WTC11 (cell line): ENCODE measurements at regions not wholly inside any gene's neighbourhood (a gene's known extent, or its start where the extent isn't known, plus 50 kb on each side); places are given as distances from the start of the nearest gene placed in this dataset.

Experiments used
- ATAC-seq: fragments of 200-7000 bp; cut with Tn5 transposase; 2 replicates; pipeline ENCODE4 v1.10.0; 2021; ENCODE audit warnings: mild to moderate bottlenecking, moderate library complexity
- CTCF ChIA-PET: fragments of 300-600 bp; sonication (Branson Sonifier 250); formaldehyde crosslinking; loops from one replicate; lab custom pipeline; 2021; ENCODE audit warnings: antibody characterized with exemption; lab: Charles Lee
- POLR2A ChIA-PET: fragments of 350-600 bp; sonication (Branson Sonifier 250); formaldehyde crosslinking; loops from one replicate; lab custom pipeline; 2021; ENCODE audit warnings: antibody characterized with exemption; lab: Charles Lee
- DNase-seq: peaks from one replicate; pipeline ENCODE4 v3.0.0; 2021; ENCODE audit warnings: low spot score
- H3K27ac Mint-ChIP-seq: 2 replicates; pipeline ENCODE4 v1.8.0; 2021; ENCODE audit warnings: mixed read lengths
- H3K27me3 Mint-ChIP-seq: 2 replicates; pipeline ENCODE4 v1.8.0; 2021; ENCODE audit warnings: low read depth, mild to moderate bottlenecking, moderate library complexity, mixed read lengths
- H3K36me3 Mint-ChIP-seq: 2 replicates; pipeline ENCODE4 v1.8.0; 2021; ENCODE audit warnings: mixed read lengths
- H3K4me1 Mint-ChIP-seq: 2 replicates; pipeline ENCODE4 v1.8.0; 2022; ENCODE audit warnings: mixed read lengths
- H3K4me3 Mint-ChIP-seq: 2 replicates; pipeline ENCODE4 v1.8.0; 2021; ENCODE audit warnings: mild to moderate bottlenecking, moderate library complexity, mixed read lengths
- H3K9me3 Mint-ChIP-seq: 2 replicates; pipeline ENCODE4 v1.8.0; 2021; ENCODE audit warnings: mixed read lengths
- ELF4 ChIP-seq: sonication (generic); formaldehyde crosslinking; IDR thresholded peaks from 2 replicates; pipeline ENCODE4 v1.8.1; 2022; ENCODE audit warnings: low read depth, mild to moderate bottlenecking, moderate library complexity, missing genetic modification reagents
- EMX1 ChIP-seq: fragments of 250-450 bp; sonication (Bioruptor Pico); IDR thresholded peaks from 2 replicates; pipeline ENCODE4 v1.8.0; 2021; ENCODE audit warnings: mild to moderate bottlenecking
- GRHL2 ChIP-seq: fragments of 250-450 bp; sonication (Bioruptor Pico); IDR thresholded peaks from 2 replicates; pipeline ENCODE4 v1.8.0; 2022; ENCODE audit warnings: mild to moderate bottlenecking, moderate library complexity; ENCODE audit not compliant: insufficient replicate concordance, severe bottlenecking
- JAZF1 ChIP-seq: fragments of 250-450 bp; sonication (Bioruptor Pico); IDR thresholded peaks from 2 replicates; pipeline ENCODE4 v1.9.0; 2021; ENCODE audit warnings: moderate library complexity, mild to moderate bottlenecking, inconsistent platforms
- MXD4 ChIP-seq: fragments of 250-450 bp; sonication (Bioruptor Pico); IDR thresholded peaks from 2 replicates; pipeline ENCODE4 v1.8.0; 2021; ENCODE audit warnings: mild to moderate bottlenecking, moderate library complexity, borderline replicate concordance
- NFYB ChIP-seq: sonication (generic); formaldehyde crosslinking; conservative IDR thresholded peaks from 2 replicates; pipeline ENCODE4 v1.8.0; 2022; ENCODE audit warnings: low read depth, missing genetic modification reagents
- NR1H2 ChIP-seq: sonication (generic); formaldehyde crosslinking; IDR thresholded peaks from 2 replicates; pipeline ENCODE4 v1.9.0; 2021; ENCODE audit warnings: mild to moderate bottlenecking, moderate library complexity, missing genetic modification reagents
- PRRX2 ChIP-seq: fragments of 250-450 bp; sonication (Bioruptor Pico); IDR thresholded peaks from 2 replicates; pipeline ENCODE4 v1.8.0; 2021; ENCODE audit warnings: mild to moderate bottlenecking
- RELA ChIP-seq: sonication (generic); formaldehyde crosslinking; IDR thresholded peaks from 2 replicates; pipeline ENCODE4 v1.8.1; 2022; ENCODE audit warnings: missing genetic modification reagents, mild to moderate bottlenecking, borderline replicate concordance
- RORB ChIP-seq: fragments of 250-450 bp; sonication (Bioruptor Pico); IDR thresholded peaks from 2 replicates; pipeline ENCODE4 v1.9.0; 2021; ENCODE audit warnings: mild to moderate bottlenecking
- TEAD1 ChIP-seq: sonication (generic); formaldehyde crosslinking; IDR thresholded peaks from 2 replicates; pipeline ENCODE4 v1.8.0; 2022; ENCODE audit warnings: mild to moderate bottlenecking, missing genetic modification reagents
- TEAD4 ChIP-seq: sonication (generic); formaldehyde crosslinking; IDR thresholded peaks from 2 replicates; pipeline ENCODE4 v1.8.0; 2022; ENCODE audit warnings: mild to moderate bottlenecking, missing genetic modification reagents
- ZNF232 ChIP-seq: sonication (generic); formaldehyde crosslinking; IDR thresholded peaks from 2 replicates; pipeline ENCODE4 v1.8.0; 2022; ENCODE audit warnings: mild to moderate bottlenecking, missing genetic modification reagents
- ZNF263 ChIP-seq: sonication (generic); formaldehyde crosslinking; IDR thresholded peaks from 2 replicates; pipeline ENCODE4 v1.8.1; 2022; ENCODE audit warnings: low read depth, mild to moderate bottlenecking, moderate library complexity, missing genetic modification reagents
- TF ChIP-seq, protein P1 (sequence below): sonication (generic); formaldehyde crosslinking; IDR thresholded peaks from 2 replicates; pipeline ENCODE4 v1.8.0; 2022; ENCODE audit warnings: mild to moderate bottlenecking, missing genetic modification reagents
- TF ChIP-seq, protein P2 (sequence below): sonication (generic); formaldehyde crosslinking; IDR thresholded peaks from 2 replicates; pipeline ENCODE4 v1.8.1; 2023; ENCODE audit warnings: mild to moderate bottlenecking, moderate library complexity, missing genetic modification reagents
- TF ChIP-seq, protein P3 (sequence below): fragments of 250-450 bp; sonication (Bioruptor Pico); IDR thresholded peaks from 2 replicates; pipeline ENCODE4 v1.9.0; 2021; ENCODE audit warnings: moderate library complexity, mild to moderate bottlenecking, inconsistent platforms, borderline replicate concordance
- TF ChIP-seq, protein P4 (sequence below): fragments of 250-450 bp; sonication (Bioruptor Pico); IDR thresholded peaks from 2 replicates; pipeline ENCODE4 v2.1.2; 2022; ENCODE audit warnings: mild to moderate bottlenecking, moderate library complexity
- TF ChIP-seq, protein P5 (sequence below): sonication (generic); formaldehyde crosslinking; IDR thresholded peaks from 2 replicates; pipeline ENCODE4 v1.8.0; 2022; ENCODE audit warnings: mild to moderate bottlenecking, missing genetic modification reagents
- TF ChIP-seq, protein P6 (sequence below): sonication (generic); formaldehyde crosslinking; IDR thresholded peaks from 2 replicates; pipeline ENCODE4 v1.8.0; 2023; ENCODE audit warnings: missing genetic modification reagents, mild to moderate bottlenecking, borderline replicate concordance
- TF ChIP-seq, protein P7 (sequence below): fragments of 250-450 bp; sonication (Bioruptor Pico); conservative IDR thresholded peaks from 2 replicates; pipeline ENCODE4 v1.9.0; 2021; ENCODE audit warnings: mild to moderate bottlenecking

DNA sequence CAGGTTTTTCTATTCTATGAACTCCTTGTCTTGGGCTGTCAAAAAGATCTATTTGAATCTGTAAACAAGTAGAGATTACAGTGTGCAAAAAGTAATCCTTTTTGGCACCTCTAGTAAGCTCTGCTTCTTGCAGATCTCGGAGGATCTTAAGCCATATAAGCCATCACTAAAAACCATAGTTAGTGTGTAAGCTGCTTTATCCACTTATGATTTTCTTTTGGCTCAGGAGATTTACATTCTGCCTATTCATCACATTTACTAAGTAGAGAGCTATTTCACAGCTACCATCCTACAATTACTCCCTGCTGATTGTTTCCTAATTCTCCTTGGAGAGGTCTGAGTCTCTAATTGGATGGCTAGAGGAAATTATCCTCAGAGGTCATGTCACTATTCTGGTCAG lies 385.7 kb downstream of the AASDHPPT start:
- H3K27ac Mint-ChIP-seq, result no peak overlapping the region
- peaks cover 27% of the 10 kb centered on the region for H3K4me1 Mint-ChIP-seq

DNA sequence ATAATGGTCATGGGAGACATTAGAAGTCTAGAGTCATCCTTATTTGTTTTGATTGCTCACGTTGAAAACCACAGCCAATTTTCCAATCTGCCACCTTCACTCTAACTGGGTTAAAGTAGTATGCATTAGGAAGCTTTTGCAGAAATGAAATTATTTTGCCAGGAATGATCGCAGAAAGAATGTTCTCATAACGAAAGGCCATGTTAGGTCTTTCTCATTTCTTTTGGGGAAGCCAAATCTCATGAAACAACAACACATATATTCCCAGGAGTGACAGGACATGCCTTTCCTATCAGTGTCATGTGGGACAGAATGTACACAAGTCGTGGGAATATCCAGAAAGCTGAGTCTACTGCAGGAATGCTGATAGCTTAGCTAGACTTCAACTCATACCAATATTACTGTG lies 386.3 kb downstream of the AASDHPPT start:
- ATAC-seq (no peak), DNase-seq (no peak)
- Mint-ChIP-seq H3K36me3 (no peaks in the 10 kb centered on the region), H3K9me3 (no peaks in the 10 kb centered on the region), H3K27me3 (no peaks in the 10 kb centered on the region), H3K27ac (no peak overlapping the region), H3K4me1 (peaks cover 27% of the 10 kb centered on the region), H3K4me3 (no peak overlapping the region)
- ChIA-PET CTCF (no interaction called here), POLR2A (no interaction called here)
- TF ChIP-seq EMX1 (CRISPR knock-in tag) (no peak), ELF4 (CRISPR knock-in tag) (no peak), GRHL2 (CRISPR knock-in tag) (no peak), ZNF232 (CRISPR knock-in tag) (no peak), MXD4 (CRISPR knock-in tag) (no peak)
- TF ChIP-seq, protein P1, sequence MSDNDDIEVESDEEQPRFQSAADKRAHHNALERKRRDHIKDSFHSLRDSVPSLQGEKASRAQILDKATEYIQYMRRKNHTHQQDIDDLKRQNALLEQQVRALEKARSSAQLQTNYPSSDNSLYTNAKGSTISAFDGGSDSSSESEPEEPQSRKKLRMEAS (CRISPR knock-in tag), result no peak

More for the DNA sequence above, 385.7 kb downstream of the AASDHPPT start:
- ChIA-PET POLR2A (no interaction called here), CTCF (no interaction called here)
- ATAC-seq (no peak), DNase-seq (no peak)
- Mint-ChIP-seq H3K36me3 (no peaks in the 10 kb centered on the region), H3K4me3 (no peak overlapping the region), H3K9me3 (no peaks in the 10 kb centered on the region), H3K27me3 (no peaks in the 10 kb centered on the region)
- TF ChIP-seq, protein P2, sequence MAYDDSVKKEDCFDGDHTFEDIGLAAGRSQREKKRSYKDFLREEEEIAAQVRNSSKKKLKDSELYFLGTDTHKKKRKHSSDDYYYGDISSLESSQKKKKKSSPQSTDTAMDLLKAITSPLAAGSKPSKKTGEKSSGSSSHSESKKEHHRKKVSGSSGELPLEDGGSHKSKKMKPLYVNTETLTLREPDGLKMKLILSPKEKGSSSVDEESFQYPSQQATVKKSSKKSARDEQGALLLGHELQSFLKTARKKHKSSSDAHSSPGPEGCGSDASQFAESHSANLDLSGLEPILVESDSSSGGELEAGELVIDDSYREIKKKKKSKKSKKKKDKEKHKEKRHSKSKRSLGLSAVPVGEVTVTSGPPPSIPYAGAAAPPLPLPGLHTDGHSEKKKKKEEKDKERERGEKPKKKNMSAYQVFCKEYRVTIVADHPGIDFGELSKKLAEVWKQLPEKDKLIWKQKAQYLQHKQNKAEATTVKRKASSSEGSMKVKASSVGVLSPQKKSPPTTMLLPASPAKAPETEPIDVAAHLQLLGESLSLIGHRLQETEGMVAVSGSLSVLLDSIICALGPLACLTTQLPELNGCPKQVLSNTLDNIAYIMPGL (CRISPR knock-in tag), result no peak
- TF ChIP-seq, protein P3, sequence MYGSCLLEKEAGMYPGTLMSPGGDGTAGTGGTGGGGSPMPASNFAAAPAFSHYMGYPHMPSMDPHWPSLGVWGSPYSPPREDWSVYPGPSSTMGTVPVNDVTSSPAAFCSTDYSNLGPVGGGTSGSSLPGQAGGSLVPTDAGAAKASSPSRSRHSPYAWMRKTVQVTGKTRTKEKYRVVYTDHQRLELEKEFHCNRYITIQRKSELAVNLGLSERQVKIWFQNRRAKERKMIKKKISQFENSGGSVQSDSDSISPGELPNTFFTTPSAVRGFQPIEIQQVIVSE (CRISPR knock-in tag), result no peak
- TF ChIP-seq, protein P1 (CRISPR knock-in tag), result no peak
- TF ChIP-seq GRHL2 (CRISPR knock-in tag), result no peak
- no peak for TF ChIP-seq TEAD1 (CRISPR knock-in tag)
- no peak for TF ChIP-seq NFYB
- TF ChIP-seq, protein P4, sequence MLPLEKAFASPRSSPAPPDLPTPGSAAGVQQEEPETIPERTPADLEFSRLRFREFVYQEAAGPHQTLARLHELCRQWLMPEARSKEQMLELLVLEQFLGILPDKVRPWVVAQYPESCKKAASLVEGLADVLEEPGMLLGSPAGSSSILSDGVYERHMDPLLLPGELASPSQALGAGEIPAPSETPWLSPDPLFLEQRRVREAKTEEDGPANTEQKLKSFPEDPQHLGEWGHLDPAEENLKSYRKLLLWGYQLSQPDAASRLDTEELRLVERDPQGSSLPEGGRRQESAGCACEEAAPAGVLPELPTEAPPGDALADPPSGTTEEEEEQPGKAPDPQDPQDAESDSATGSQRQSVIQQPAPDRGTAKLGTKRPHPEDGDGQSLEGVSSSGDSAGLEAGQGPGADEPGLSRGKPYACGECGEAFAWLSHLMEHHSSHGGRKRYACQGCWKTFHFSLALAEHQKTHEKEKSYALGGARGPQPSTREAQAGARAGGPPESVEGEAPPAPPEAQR, result no peak
- no peak for TF ChIP-seq NR1H2 (CRISPR knock-in tag)
- TF ChIP-seq TEAD4 (CRISPR knock-in tag), result no peak
- TF ChIP-seq RORB (CRISPR knock-in tag), result no peak
- no peak for TF ChIP-seq JAZF1
- no peak for TF ChIP-seq PRRX2 (CRISPR knock-in tag)

DNA sequence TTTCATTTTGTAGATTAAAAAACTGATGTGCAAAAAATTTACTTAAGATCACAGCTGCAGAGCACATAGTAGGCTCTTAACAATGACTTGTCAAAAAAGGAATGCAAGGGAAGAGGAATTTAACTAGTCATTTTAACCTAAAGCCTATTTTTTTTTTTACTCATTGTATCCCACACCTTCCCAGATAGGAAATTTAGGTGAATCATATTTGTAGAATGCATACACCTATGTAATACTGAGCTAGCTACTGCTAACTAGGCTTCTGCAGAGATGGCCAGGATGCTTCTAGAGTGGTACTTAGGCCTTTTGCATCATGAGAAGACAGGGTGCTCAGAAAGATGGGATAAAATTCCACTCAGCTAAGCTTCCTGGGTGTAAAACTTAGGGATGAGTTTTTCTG lies 387.3 kb downstream of the AASDHPPT start:
- ATAC-seq (no peak), DNase-seq (no peak)
- Mint-ChIP-seq H3K4me3 (no peak overlapping the region), H3K36me3 (no peaks in the 10 kb centered on the region), H3K27me3 (no peaks in the 10 kb centered on the region), H3K27ac (no peak overlapping the region), H3K9me3 (no peaks in the 10 kb centered on the region), H3K4me1 (peaks cover 27% of the 10 kb centered on the region)
- TF ChIP-seq, protein P5, sequence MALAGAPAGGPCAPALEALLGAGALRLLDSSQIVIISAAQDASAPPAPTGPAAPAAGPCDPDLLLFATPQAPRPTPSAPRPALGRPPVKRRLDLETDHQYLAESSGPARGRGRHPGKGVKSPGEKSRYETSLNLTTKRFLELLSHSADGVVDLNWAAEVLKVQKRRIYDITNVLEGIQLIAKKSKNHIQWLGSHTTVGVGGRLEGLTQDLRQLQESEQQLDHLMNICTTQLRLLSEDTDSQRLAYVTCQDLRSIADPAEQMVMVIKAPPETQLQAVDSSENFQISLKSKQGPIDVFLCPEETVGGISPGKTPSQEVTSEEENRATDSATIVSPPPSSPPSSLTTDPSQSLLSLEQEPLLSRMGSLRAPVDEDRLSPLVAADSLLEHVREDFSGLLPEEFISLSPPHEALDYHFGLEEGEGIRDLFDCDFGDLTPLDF (CRISPR knock-in tag), result no peak
- TF ChIP-seq ZNF263 (CRISPR knock-in tag) (no peak), RELA (no peak)
- TF ChIP-seq, protein P6, sequence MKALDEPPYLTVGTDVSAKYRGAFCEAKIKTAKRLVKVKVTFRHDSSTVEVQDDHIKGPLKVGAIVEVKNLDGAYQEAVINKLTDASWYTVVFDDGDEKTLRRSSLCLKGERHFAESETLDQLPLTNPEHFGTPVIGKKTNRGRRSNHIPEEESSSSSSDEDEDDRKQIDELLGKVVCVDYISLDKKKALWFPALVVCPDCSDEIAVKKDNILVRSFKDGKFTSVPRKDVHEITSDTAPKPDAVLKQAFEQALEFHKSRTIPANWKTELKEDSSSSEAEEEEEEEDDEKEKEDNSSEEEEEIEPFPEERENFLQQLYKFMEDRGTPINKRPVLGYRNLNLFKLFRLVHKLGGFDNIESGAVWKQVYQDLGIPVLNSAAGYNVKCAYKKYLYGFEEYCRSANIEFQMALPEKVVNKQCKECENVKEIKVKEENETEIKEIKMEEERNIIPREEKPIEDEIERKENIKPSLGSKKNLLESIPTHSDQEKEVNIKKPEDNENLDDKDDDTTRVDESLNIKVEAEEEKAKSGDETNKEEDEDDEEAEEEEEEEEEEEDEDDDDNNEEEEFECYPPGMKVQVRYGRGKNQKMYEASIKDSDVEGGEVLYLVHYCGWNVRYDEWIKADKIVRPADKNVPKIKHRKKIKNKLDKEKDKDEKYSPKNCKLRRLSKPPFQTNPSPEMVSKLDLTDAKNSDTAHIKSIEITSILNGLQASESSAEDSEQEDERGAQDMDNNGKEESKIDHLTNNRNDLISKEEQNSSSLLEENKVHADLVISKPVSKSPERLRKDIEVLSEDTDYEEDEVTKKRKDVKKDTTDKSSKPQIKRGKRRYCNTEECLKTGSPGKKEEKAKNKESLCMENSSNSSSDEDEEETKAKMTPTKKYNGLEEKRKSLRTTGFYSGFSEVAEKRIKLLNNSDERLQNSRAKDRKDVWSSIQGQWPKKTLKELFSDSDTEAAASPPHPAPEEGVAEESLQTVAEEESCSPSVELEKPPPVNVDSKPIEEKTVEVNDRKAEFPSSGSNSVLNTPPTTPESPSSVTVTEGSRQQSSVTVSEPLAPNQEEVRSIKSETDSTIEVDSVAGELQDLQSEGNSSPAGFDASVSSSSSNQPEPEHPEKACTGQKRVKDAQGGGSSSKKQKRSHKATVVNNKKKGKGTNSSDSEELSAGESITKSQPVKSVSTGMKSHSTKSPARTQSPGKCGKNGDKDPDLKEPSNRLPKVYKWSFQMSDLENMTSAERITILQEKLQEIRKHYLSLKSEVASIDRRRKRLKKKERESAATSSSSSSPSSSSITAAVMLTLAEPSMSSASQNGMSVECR (CRISPR knock-in tag), result no peak
- TF ChIP-seq, protein P7, sequence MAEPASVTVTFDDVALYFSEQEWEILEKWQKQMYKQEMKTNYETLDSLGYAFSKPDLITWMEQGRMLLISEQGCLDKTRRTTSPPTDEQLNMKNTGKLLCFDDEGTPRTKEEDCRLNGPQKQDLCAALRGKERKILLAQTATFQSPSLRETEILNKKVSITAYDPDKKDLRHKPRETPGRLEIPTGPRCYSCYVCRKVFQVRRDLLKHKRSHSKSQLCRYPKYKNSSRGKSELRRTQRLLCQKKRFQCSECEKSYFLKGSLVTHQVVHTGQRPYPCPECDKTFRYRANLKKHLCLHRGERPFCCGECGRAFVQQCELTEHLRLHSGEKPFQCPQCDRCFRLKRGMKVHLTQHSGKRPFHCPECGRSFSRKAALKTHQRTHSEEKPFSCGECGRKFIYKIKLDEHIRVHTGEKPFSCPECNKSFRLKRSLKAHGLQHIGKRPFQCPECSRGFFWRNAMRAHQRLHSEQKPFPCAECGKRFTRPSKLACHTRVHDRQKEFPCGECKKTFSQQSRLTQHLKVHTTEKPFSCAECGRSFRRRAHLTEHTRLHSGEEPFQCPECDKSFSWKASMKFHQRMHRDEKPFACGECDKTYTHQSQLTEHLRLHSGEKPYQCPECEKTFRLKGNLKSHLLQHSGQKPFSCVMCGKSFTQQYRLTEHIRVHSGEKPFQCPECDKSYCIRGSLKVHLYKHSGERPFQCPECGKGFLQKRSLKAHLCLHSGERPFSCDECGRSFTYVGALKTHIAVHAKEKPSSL (CRISPR knock-in tag), result no peak
- ChIA-PET POLR2A (no interaction called here), CTCF (no interaction called here)
